ENCODE measurements at regions not wholly inside any gene's neighbourhood (a gene's known extent, or its start where the extent isn't known, plus 50 kb on each side); places are given as distances from the start of the nearest gene placed in this dataset.

DNA sequence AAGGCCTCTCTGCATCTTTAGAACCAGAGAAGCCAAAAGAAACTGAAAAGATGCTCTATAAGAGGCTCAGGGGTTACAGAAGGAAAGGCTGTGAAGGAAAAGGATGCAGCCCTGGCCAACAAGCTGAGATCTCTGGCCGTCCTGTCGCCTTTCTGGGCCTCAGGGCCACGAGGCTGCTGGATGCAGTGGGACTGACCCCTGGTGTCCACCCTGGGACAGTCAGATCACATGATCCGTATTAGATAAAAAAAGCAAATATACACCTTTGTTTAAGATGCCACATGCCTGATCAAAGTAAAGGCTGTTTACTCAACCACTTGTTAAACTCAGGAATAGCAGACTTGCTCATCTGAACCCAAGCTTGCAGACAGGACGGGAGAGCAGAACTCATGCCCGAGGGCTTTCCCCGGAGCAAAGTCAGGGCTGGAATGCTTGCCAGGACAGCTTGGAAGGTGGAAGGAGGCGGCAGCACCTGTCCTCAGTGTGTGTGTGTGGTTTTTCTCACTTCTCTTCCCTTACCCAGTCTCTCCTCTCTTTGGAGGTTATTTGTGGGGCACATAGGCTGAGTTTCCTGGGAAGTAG is 206.5 kb upstream of the TSHZ3 start:
- H3K4me3 Mint-ChIP-seq, result no peak overlapping the region
- no peak overlapping the region for H3K27ac Mint-ChIP-seq
- no peaks in the 10 kb centered on the region for H3K36me3 Mint-ChIP-seq (ENCODE audit: low read depth)
- no peak for ATAC-seq (ENCODE audit: low read depth)
- peaks cover 14% of the 10 kb centered on the region for H3K9me3 Mint-ChIP-seq
- H3K27me3 Mint-ChIP-seq, result no peaks in the 10 kb centered on the region
- DNase-seq, result no peak
- ChIA-PET POLR2A (no interaction called here), CTCF (no interaction called here)
- intact Hi-C loops (cut with micrococcal nuclease), result no loop called here
- no peaks in the 10 kb centered on the region for H3K4me1 Mint-ChIP-seq
- TF ChIP-seq, protein P1, sequence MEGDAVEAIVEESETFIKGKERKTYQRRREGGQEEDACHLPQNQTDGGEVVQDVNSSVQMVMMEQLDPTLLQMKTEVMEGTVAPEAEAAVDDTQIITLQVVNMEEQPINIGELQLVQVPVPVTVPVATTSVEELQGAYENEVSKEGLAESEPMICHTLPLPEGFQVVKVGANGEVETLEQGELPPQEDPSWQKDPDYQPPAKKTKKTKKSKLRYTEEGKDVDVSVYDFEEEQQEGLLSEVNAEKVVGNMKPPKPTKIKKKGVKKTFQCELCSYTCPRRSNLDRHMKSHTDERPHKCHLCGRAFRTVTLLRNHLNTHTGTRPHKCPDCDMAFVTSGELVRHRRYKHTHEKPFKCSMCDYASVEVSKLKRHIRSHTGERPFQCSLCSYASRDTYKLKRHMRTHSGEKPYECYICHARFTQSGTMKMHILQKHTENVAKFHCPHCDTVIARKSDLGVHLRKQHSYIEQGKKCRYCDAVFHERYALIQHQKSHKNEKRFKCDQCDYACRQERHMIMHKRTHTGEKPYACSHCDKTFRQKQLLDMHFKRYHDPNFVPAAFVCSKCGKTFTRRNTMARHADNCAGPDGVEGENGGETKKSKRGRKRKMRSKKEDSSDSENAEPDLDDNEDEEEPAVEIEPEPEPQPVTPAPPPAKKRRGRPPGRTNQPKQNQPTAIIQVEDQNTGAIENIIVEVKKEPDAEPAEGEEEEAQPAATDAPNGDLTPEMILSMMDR (IDR thresholded peaks at IDR 0.05), result no peak

DNA sequence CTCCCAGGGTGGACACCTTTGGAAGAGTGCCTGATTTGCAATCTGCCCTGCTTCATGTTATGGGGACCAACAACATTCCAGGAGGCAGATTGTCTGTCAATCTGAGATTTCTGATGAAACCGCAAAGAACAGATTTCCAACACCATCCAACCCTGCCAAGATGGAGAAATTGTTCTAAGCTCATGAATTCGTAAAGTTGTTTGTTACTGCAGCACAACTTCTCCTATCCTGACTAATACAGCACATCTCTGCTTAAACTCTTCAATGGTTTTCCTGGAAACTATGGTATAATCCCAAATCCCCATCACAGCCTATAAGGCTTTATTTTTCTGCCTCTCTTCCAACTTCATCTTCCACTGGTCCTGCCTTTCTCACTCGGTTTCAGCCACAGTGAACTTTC is 210.3 kb upstream of the TSHZ3 start:
- Mint-ChIP-seq H3K27me3 (no peaks in the 10 kb centered on the region), H3K36me3 (ENCODE audit: low read depth) (no peaks in the 10 kb centered on the region), H3K4me3 (no peak overlapping the region), H3K9me3 (peaks cover 21% of the 10 kb centered on the region), H3K4me1 (no peaks in the 10 kb centered on the region), H3K27ac (no peak overlapping the region)
- POLR2A ChIA-PET, result no interaction called here
- CTCF ChIA-PET, result no interaction called here
- no peak for DNase-seq
- no peak for ATAC-seq (ENCODE audit: low read depth)
- intact Hi-C loops (cut with micrococcal nuclease), result no loop called here
- TF ChIP-seq, protein P1 (IDR thresholded peaks at IDR 0.05), result no peak

DNA sequence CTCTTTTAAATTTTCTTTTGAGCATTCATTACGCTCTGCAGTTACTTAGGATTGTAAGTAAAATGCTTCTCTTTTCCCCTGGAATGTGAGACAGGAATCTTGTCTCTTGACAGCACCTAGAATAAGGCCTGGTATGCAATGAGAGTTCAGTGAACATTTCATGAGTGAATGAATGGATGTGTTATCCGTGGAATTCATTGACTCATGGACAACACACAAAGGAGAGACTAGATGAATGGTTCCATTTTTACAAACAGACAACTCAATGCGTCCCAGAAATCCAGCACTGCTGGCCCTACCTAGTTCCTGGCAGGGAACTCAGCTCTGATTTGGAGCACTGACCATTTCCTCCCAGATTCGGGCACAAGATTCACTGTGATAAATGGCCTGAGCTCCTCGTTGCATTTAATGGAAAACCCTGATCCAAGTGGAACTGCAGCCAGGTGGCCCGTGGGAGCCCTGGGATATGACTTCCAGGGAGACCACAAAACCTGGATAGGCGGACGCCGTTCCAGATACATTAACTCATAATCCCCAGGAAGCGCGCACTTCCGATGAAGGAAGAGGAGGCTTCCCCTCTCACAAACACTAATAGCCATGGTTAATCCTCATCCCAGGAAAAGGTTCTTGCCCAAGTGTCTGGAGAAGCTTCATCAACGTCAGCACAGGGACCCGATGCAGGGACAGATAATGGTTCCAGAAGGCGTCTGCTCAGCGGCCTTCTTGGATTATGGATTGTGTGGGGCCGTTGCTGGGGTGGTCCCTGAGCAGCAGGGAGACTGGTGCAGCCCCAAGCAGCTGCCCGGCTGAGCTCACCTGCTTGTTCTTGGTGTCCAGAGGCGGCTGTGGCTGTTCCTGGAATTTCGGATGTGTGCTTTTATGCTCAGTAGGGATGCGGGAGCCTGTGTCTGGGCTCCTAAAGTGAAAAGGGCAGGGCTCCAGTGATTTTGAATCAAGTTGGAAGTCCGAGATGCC is 211.1 kb upstream of the TSHZ3 start:
- Mint-ChIP-seq H3K9me3 (peaks cover 21% of the 10 kb centered on the region), H3K27ac (no peak overlapping the region), H3K4me3 (no peak overlapping the region), H3K4me1 (no peaks in the 10 kb centered on the region), H3K27me3 (no peaks in the 10 kb centered on the region), H3K36me3 (ENCODE audit: low read depth) (no peaks in the 10 kb centered on the region)
- CTCF ChIA-PET, result no interaction called here
- intact Hi-C loops (cut with micrococcal nuclease), result no loop called here
- no peak for ATAC-seq (ENCODE audit: low read depth)
- DNase-seq, result no peak
- POLR2A ChIA-PET, result no interaction called here
- TF ChIP-seq, protein P1 (IDR thresholded peaks at IDR 0.05), result no peak

DNA sequence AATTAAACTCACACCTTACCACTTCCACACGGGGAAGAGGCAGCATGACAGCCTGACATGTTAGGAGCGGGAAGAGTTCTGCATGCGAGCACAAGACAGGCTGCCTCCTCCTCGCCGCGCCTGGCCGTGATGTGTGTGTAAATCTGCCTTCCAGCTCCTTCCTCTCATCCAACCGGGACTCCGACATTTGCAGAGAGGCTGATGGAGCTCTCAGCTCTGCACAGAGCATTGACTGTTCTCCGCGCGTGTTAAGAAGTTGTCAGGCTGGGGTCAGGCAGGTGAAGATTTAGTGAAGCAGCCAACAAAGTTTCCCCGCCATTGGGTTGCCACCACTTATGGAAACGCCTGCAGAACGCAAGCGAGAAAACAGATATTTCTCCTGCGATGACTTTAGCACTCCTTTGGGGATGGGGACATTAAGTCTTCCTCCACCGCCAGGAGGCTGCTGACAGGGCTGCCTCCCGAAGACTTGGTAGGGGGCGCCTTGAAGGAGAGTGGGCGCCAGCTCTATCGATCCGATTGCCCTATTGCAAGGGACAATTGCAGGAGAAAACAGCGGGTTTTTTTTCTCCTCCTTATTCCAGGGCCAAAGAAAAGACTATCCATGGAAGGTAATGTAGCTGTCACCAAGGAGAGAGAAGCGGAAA is 213.9 kb upstream of the TSHZ3 start:
- H3K4me1 Mint-ChIP-seq, result no peaks in the 10 kb centered on the region
- ChIA-PET POLR2A (no interaction called here), CTCF (no interaction called here)
- intact Hi-C loops (cut with micrococcal nuclease), result no loop called here
- H3K36me3 Mint-ChIP-seq (ENCODE audit: low read depth), result no peaks in the 10 kb centered on the region
- H3K27me3 Mint-ChIP-seq, result no peaks in the 10 kb centered on the region
- no peak overlapping the region for H3K27ac Mint-ChIP-seq
- TF ChIP-seq, protein P1 (IDR thresholded peaks at IDR 0.05), result no peak
- DNase-seq (no peak), ATAC-seq (ENCODE audit: low read depth) (no peak)
- no peak overlapping the region for H3K4me3 Mint-ChIP-seq
- H3K9me3 Mint-ChIP-seq, result peaks cover 16% of the 10 kb centered on the region

DNA sequence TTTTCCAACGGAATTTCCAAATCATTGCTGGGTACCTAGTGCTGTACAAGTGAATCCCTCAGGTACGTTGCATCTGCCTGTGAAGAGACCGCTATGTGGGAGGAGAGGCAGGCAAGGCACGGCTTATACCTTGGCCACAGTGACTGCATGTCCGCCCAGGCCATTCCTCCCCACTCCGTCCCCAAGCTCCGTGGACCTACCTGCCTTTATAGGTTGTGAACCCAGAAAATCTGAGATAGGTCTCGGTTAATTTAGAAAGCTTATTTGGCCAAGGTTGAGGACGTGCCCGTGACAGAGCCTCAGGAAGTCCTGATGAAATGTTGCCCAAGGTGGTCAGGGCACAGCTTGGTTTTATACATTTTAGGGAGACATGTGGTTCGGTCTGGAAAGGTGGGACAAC is 218.5 kb upstream of the TSHZ3 start:
- TF ChIP-seq, protein P1 (IDR thresholded peaks at IDR 0.05), result no peak
- peaks cover 2% of the 10 kb centered on the region for H3K9me3 Mint-ChIP-seq
- CTCF ChIA-PET, result no interaction called here
- no peaks in the 10 kb centered on the region for H3K36me3 Mint-ChIP-seq (ENCODE audit: low read depth)
- no peak for ATAC-seq (ENCODE audit: low read depth)
- no peak for DNase-seq
- H3K27ac Mint-ChIP-seq, result no peak overlapping the region
- no peaks in the 10 kb centered on the region for H3K4me1 Mint-ChIP-seq
- POLR2A ChIA-PET, result no interaction called here
- no peak overlapping the region for H3K4me3 Mint-ChIP-seq
- no peaks in the 10 kb centered on the region for H3K27me3 Mint-ChIP-seq
- intact Hi-C loops (cut with micrococcal nuclease), result no loop called here
